Epithelial cell of esophagus (primary cell): ENCODE measurements at regions not wholly inside any gene's neighbourhood (a gene's known extent, or its start where the extent isn't known, plus 50 kb on each side); places are given as distances from the start of the nearest gene placed in this dataset.
A peak's percentile ranks its signal among the peaks of the same experiment; 100 is the strongest.
"Not testable (repeated sequence)": the region's sequence is repeated elsewhere in the genome, so short reads cannot be mapped to it uniquely, and the experiment has no call there.

Experiments
- DNase-seq: peaks from one replicate; pipeline ENCODE4 v3.0.0; 2010; ENCODE audit warnings: low read depth
- H3K4me3 ChIP-seq: 2 replicates; pipeline ENCODE4 v1.5.1; 2011; ENCODE audit warnings: mild to moderate bottlenecking, low read length, control low read depth
- TF ChIP-seq, protein P1 (sequence below): IDR thresholded peaks from 2 replicates; pipeline ENCODE4 v1.5.1; 2011; ENCODE audit warnings: low read depth, mild to moderate bottlenecking, low read length, control low read depth, inconsistent platforms; ENCODE audit not compliant: insufficient read depth; ENCODE audit errors: missing control alignments

DNA sequence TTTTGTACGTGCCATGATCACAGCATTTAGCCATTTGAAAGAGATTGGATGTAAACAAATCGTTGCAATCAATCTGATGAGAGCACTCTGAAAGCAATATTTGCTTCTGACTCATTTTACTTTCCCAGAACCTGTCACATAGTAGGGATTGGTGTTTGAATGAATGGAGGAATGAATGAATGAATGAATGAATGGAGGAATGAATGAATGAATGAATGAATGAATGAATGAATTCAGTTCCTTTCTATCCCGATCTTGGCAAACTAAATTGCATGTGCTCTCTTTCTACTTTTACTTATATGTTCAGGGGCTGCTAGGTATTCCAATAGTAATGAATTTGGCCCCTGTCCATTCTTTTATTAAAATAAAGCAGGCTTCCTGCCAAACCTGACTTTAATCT, 1091.7 kb upstream of the CELF2 start:
- no peak for DNase-seq
- TF ChIP-seq, protein P1, sequence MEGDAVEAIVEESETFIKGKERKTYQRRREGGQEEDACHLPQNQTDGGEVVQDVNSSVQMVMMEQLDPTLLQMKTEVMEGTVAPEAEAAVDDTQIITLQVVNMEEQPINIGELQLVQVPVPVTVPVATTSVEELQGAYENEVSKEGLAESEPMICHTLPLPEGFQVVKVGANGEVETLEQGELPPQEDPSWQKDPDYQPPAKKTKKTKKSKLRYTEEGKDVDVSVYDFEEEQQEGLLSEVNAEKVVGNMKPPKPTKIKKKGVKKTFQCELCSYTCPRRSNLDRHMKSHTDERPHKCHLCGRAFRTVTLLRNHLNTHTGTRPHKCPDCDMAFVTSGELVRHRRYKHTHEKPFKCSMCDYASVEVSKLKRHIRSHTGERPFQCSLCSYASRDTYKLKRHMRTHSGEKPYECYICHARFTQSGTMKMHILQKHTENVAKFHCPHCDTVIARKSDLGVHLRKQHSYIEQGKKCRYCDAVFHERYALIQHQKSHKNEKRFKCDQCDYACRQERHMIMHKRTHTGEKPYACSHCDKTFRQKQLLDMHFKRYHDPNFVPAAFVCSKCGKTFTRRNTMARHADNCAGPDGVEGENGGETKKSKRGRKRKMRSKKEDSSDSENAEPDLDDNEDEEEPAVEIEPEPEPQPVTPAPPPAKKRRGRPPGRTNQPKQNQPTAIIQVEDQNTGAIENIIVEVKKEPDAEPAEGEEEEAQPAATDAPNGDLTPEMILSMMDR = no peak
- no peak overlapping the region for H3K4me3 ChIP-seq

DNA sequence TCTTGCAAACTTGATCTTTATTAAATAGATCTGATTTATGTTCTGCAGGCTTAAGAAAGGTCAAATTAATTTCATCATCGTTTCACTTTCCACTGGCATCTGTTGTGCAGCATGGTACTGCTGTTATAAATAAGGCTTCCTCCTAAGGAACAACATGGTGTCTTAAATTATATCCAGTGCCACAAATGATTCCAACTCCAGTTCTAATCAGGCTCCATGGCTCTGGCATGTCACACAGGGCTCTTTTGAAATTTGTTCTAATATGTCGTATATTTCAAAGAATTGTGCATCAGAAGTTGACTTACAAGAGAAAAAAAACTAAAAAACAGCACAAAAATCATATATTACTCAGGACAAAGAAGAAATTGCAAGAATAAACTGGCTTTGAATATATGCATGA, 1090.8 kb upstream of the CELF2 start:
- TF ChIP-seq, protein P1 = no peak
- no peak for DNase-seq
- H3K4me3 ChIP-seq = no peak overlapping the region

DNA sequence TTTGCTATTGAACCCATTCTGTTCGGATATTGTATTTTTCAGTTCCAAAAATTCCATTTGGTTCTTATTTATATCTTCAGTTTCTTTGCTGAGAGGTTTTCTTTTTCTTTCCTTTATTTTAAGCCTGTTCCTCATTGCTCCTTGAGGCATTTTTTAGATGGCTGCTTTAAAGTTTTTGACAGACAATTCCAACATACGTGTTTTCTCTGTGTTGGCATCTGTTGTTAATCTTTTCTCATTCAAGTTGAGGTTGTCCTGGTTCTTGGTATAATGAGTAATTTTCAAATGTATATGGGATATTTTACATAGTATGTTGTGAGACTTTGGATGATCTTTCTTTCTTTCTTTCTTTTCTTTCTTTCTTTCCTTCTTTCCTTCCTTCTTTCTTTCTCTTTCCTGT, 1078.0 kb upstream of the CELF2 start:
- no peak overlapping the region for H3K4me3 ChIP-seq
- TF ChIP-seq, protein P1 = no peak
- no peak for DNase-seq

DNA sequence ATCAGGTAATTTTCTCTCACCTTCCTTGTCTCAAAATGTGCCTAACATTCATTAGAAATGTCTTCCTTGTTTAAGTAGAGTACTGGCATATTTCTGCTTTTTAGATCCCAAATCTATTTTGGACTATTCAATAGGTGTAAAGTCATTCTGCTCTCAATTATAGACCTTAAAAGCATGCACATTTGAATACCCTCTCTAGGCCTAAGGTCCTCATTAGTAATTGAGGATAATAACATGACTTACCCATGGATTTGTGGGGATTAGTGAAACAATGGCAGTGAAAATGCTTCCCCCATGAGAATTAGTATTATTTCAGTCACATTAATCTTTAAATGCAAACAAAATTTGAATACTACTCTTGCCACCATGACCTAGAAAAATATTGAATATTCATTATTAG, 1073.0 kb upstream of the CELF2 start:
- DNase-seq = no peak
- no peak overlapping the region for H3K4me3 ChIP-seq
- TF ChIP-seq, protein P1 = no peak

DNA sequence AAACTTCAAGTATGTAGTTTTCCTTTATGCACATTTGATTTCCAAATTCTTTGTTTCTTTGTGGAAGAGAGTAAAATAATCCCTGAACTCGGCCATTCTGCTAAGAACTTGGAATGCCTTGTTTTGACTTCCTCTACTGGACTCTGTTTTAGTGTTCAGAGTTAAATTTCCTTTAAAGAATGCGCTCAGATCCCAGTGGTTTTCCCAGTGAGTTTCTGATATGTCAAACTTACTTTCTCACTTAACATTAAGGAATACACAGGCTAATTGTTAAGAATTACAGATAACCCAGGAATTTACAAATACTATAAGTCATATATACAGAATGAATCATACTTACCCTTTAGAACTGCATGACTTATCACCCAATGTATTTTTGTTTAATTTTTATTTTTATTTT, 1067.6 kb upstream of the CELF2 start:
- TF ChIP-seq, protein P1 = no peak
- DNase-seq = no peak
- H3K4me3 ChIP-seq = no peak overlapping the region

DNA sequence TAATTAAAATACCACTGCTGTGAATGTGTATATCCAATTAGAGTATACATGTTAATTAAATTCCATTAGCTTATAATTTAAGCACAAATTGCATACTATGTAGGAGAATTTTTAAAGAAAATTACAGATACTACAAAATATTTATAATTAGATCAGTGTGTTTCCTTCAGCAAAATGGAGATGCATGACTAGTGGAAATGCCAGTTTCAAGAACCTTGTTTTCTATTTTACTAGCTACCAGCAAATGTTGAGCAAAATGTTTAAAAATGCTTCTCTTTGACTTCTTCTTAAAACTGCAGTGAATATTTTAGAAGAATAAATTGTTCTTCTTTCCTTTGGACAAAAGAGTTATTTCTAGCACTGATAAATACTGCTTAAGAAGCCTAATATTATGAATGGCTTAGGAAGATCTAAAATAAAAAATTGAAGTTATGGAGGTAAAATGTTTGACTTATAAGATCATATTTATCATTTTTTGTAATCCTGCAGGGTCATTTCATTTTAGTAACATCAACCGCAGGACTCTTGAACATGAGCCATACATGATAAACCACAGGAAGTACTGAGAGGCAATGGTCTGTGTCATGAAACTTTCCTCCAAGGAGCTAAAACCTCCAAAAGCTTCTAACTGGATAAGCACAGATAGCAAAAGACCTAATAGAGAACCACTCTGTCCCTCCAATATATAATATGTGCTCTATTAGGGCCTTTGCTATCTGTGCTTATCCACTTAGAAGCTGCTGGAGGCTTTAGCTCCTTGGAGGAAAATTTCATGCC, 1066.0 kb upstream of the CELF2 start:
- TF ChIP-seq, protein P1 = no peak
- DNase-seq = no peak
- no peak overlapping the region for H3K4me3 ChIP-seq

DNA sequence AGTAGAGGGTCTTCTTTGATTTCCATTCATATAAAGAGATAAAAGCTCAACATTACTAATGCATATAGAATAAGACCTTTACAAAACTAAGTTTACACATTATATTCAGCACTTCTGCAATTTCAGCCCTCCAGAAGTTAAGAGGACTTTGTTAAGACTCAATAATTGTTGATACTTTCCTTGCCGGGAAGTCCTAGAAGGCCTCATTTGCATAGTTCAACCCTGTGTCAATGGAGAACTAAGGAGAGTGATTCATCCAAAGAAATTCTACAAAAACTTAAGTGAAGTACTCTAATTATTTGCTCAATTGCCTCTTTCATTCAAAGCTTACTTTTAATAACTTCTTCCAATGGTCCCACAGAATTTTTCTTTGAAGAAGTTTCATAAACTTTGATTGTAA, 1060.3 kb upstream of the CELF2 start:
- no peak overlapping the region for H3K4me3 ChIP-seq
- peak; percentile 17 for DNase-seq
- TF ChIP-seq, protein P1 = no peak

DNA sequence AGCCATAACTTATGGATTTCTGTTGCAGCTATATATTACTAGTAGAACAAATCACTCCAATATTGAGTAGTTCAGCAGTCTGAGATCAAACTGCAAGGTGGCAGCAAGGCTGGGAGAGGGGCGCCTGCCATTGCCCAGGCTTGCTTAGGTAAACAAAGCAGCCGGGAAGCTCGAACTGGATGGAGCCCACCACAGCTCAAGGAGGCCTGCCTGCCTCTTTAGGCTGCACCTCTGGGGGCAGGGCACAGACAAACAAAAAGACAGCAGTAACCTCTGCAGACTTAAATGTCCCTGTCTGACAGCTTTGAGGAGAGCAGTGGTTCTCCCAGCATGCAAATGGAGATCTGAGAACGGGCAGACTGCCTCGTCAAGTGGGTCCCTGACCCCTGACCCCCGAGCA, 1059.8 kb upstream of the CELF2 start:
- DNase-seq, H3K4me3 ChIP-seq: not testable (repeated sequence)
